SU-DHL-6 (cell line): ENCODE measurements at regions not wholly inside any gene's neighbourhood (a gene's known extent, or its start where the extent isn't known, plus 50 kb on each side); places are given as distances from the start of the nearest gene placed in this dataset.

Experiments
- H2AFZ ChIP-seq: fragments of 200-600 bp; sonication (generic); 2 replicates; pipeline ENCODE4 v1.6.1; 2014; ENCODE audit warnings: low read depth, mild to moderate bottlenecking, moderate library complexity, mixed read lengths, antibody characterized with exemption, low read length; ENCODE audit not compliant: severe bottlenecking
- H3F3A ChIP-seq: fragments of 200-600 bp; shearing (Covaris generic); 2 replicates; pipeline ENCODE4 v1.6.0; 2016; ENCODE audit warnings: antibody characterized with exemption, mild to moderate bottlenecking; ENCODE audit not compliant: insufficient read depth
- H3K27ac ChIP-seq: fragments of 200-600 bp; sonication (generic); 2 replicates; pipeline ENCODE4 v1.5.1; 2016; ENCODE audit warnings: low read depth, mild to moderate bottlenecking, low read length, moderate library complexity, mixed read lengths
- H3K27me3 ChIP-seq: fragments of 200-600 bp; sonication (generic), shearing (Covaris generic); 2 replicates; pipeline ENCODE4 v1.6.0; 2014; ENCODE audit warnings: mild to moderate bottlenecking, low read length
- H3K36me3 ChIP-seq: fragments of 200-600 bp; sonication (generic); 2 replicates; pipeline ENCODE4 v1.6.1; 2014; ENCODE audit warnings: mild to moderate bottlenecking, low read length, mixed read lengths
- H3K4me2 ChIP-seq: fragments of 300-600, 200-600 bp; shearing (Covaris generic), sonication (generic); 2 replicates; pipeline ENCODE4 v1.6.0; 2014; ENCODE audit warnings: low read length, low read depth, mild to moderate bottlenecking; ENCODE audit not compliant: poor library complexity, severe bottlenecking
- H3K4me3 ChIP-seq: fragments of 200-600 bp; sonication (generic); 2 replicates; pipeline ENCODE4 v1.5.1; 2014; ENCODE audit warnings: antibody characterized with exemption, low read length, mild to moderate bottlenecking, mixed read lengths; ENCODE audit not compliant: insufficient read depth, poor library complexity, severe bottlenecking
- H3K79me2 ChIP-seq: fragments of 200-600 bp; sonication (generic); 2 replicates; pipeline ENCODE4 v1.6.1; 2014; ENCODE audit warnings: mild to moderate bottlenecking, low read length, moderate library complexity; ENCODE audit not compliant: insufficient read depth
- H3K9ac ChIP-seq: fragments of 200-600 bp; sonication (generic); 2 replicates; pipeline ENCODE4 v1.7.0; 2014; ENCODE audit warnings: mild to moderate bottlenecking, low read length
- H3K9me2 ChIP-seq: fragments of 200-600 bp; sonication (generic); replicated peaks from 2 replicates; pipeline ENCODE4 v1.6.1; 2014; ENCODE audit warnings: low read length; ENCODE audit not compliant: insufficient read depth
- H3K9me3 ChIP-seq: fragments of 200-600 bp; sonication (generic); 2 replicates; pipeline ENCODE4 v1.6.1; 2014; ENCODE audit warnings: low read length, mixed read lengths; ENCODE audit not compliant: insufficient read depth
- H4K20me1 ChIP-seq: fragments of 200-600 bp; sonication (generic); 2 replicates; pipeline ENCODE4 v1.6.1; 2014; ENCODE audit warnings: low read depth, mild to moderate bottlenecking, antibody characterized with exemption, low read length, moderate library complexity, mixed read lengths
- CTCF ChIP-seq: fragments of 200-600 bp; sonication (generic); IDR thresholded peaks from one replicate; pipeline ENCODE4 v1.5.1; 2017; ENCODE audit warnings: antibody characterized with exemption, mild to moderate bottlenecking, low read length, moderate library complexity; ENCODE audit not compliant: insufficient read depth, poor library complexity, severe bottlenecking
- EZH2phosphoT487 ChIP-seq: fragments of 200-600 bp; sonication (generic), shearing (Covaris generic); conservative IDR thresholded peaks from 2 replicates; pipeline ENCODE4 v1.6.1; 2018; ENCODE audit warnings: mild to moderate bottlenecking, antibody characterized with exemption, low read length, moderate library complexity, mixed read lengths

- Histone ChIP-seq H3K9me3 (no peaks in the 10 kb centered on the region), H3K36me3 (no peaks in the 10 kb centered on the region), H3K9ac (no peak overlapping the region), H3F3A (no peaks in the 10 kb centered on the region), H2AFZ (no peak overlapping the region), H3K27ac (no peak overlapping the region), H3K4me3 (no peak overlapping the region), H3K9me2 (no peaks in the 10 kb centered on the region), H3K27me3 (no peaks in the 10 kb centered on the region), H3K79me2 (no peaks in the 10 kb centered on the region), H3K4me2 (no peak overlapping the region), H4K20me1 (no peaks in the 10 kb centered on the region)
- no peak for TF ChIP-seq EZH2phosphoT487
- no peak for TF ChIP-seq CTCF
Measured at GRCh38 chr2:176508374-176508773, 239.1 kb downstream of the MTX2 start.

GRCh38 chr2:176508984-176509740, 239.9 kb downstream of the MTX2 start:
- Histone ChIP-seq H3K36me3 (no peaks in the 10 kb centered on the region), H3K27ac (no peak overlapping the region), H3K9me2 (no peaks in the 10 kb centered on the region), H3K4me3 (no peak overlapping the region), H3K79me2 (no peaks in the 10 kb centered on the region), H3K9me3 (no peaks in the 10 kb centered on the region), H3K4me2 (no peak overlapping the region), H2AFZ (no peak overlapping the region), H3K9ac (no peak overlapping the region), H4K20me1 (no peaks in the 10 kb centered on the region), H3K27me3 (no peaks in the 10 kb centered on the region), H3F3A (no peaks in the 10 kb centered on the region)
- no peak for TF ChIP-seq EZH2phosphoT487
- no peak for TF ChIP-seq CTCF

- Histone ChIP-seq H3K9ac (no peak overlapping the region), H3K9me3 (no peaks in the 10 kb centered on the region), H3K4me3 (no peak overlapping the region), H3K79me2 (no peaks in the 10 kb centered on the region), H3K36me3 (no peaks in the 10 kb centered on the region), H2AFZ (no peak overlapping the region), H3K27me3 (no peaks in the 10 kb centered on the region), H3K4me2 (no peak overlapping the region), H3K9me2 (no peaks in the 10 kb centered on the region), H3K27ac (no peak overlapping the region), H4K20me1 (no peaks in the 10 kb centered on the region), H3F3A (no peaks in the 10 kb centered on the region)
- TF ChIP-seq EZH2phosphoT487 (no peak), CTCF (no peak)
Measured at GRCh38 chr2:176514276-176514675, 245.0 kb downstream of the MTX2 start.
